ENCODE measurements at regions not wholly inside any gene's neighbourhood (a gene's known extent, or its start where the extent isn't known, plus 50 kb on each side); places are given as distances from the start of the nearest gene placed in this dataset.

DNA sequence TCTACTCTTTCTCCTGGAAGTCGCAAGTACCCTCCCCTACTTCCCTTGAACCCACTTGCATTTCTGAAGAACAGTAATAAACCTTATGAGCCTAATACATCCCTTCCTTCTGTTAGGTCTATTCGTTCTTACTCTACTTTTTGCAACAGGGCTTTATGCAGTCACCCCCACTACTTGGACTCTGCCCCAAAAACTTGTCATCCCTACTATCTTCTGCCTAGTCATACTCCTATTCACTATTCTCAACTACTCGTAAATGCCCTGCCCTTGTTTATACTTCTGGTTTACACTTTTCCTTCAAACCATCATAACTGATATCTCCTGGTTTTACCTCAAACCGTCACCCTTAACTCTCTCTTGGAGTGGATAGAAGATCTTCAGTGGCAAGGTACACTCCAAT lies 55.2 kb upstream of the SLIT2 start:
- Histone ChIP-seq H3K36me3 (ENCODE audit: insufficient read depth, low read length) (no peaks in the 10 kb centered on the region), H3K4me3 (ENCODE audit: low read length, poor library complexity, severe bottlenecking) (no peak overlapping the region), H3F3A (ENCODE audit: low read depth) (no peaks in the 10 kb centered on the region), H3K9me2 (replicated peaks; ENCODE audit: low read depth, low read length) (no peaks in the 10 kb centered on the region), H3K27me3 (ENCODE audit: insufficient read depth, low read length, poor library complexity, severe bottlenecking) (no peaks in the 10 kb centered on the region), H2AFZ (ENCODE audit: low read length) (no peak overlapping the region), H3K79me2 (ENCODE audit: insufficient read depth, low read length) (no peaks in the 10 kb centered on the region), H3K4me1 (ENCODE audit: insufficient read depth, low read length, poor library complexity, severe bottlenecking) (no peaks in the 10 kb centered on the region), H3K9me3 (ENCODE audit: insufficient read depth, low read depth, low read length) (no peaks in the 10 kb centered on the region), H4K20me1 (ENCODE audit: insufficient read depth, low read length, poor library complexity, severe bottlenecking) (no peaks in the 10 kb centered on the region), H3K9ac (ENCODE audit: low read depth, low read length, poor library complexity, severe bottlenecking) (no peak overlapping the region), H3K4me2 (ENCODE audit: low read depth, low read length, poor library complexity, severe bottlenecking) (no peak overlapping the region)
- TF ChIP-seq, protein P1, sequence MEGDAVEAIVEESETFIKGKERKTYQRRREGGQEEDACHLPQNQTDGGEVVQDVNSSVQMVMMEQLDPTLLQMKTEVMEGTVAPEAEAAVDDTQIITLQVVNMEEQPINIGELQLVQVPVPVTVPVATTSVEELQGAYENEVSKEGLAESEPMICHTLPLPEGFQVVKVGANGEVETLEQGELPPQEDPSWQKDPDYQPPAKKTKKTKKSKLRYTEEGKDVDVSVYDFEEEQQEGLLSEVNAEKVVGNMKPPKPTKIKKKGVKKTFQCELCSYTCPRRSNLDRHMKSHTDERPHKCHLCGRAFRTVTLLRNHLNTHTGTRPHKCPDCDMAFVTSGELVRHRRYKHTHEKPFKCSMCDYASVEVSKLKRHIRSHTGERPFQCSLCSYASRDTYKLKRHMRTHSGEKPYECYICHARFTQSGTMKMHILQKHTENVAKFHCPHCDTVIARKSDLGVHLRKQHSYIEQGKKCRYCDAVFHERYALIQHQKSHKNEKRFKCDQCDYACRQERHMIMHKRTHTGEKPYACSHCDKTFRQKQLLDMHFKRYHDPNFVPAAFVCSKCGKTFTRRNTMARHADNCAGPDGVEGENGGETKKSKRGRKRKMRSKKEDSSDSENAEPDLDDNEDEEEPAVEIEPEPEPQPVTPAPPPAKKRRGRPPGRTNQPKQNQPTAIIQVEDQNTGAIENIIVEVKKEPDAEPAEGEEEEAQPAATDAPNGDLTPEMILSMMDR (conservative IDR thresholded peaks at IDR 0.05; ENCODE audit: low read length), result no peak
- no peak for TF ChIP-seq EZH2phosphoT487 (IDR thresholded peaks at IDR 0.05; ENCODE audit: borderline replicate concordance)

DNA sequence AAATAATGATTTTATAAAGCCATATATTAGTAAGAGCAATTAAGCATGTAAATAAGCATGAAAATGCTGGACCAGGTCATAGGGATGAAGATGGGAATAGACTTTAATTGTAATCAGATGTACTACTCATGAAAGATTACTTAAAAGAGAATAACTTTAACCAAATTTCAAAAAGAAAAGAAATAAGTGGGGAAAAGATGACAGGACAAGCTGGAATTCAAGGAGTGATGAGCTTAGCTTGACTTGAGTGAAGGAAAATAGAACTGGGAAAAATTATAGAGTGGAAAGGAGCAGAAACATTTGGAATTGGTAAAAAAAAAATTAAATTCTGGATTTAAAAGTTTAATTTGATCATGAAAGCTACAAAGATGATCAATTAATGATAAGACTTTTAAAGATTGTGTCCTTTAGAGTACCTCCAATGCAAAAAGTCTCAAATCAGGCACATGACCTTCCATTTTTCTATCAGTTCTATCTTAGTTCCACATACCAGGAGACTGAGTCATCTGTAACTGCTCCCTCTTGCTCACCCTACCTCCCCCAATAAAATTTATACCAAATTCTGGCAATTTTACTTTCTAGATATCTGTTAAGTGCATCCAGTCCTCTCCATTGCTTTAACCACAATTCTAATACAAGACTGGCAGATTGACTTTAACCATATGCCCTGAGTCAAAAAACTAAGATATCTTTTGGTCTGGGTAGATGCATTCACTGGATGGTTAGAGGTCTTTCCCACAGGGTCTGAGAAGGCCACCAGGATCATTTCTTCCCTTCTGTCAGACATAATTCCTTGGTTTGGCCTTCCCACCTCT lies 56.4 kb upstream of the SLIT2 start:
- no peak overlapping the region for H3K9ac ChIP-seq (ENCODE audit: low read depth, low read length, poor library complexity, severe bottlenecking)
- H4K20me1 ChIP-seq (ENCODE audit: insufficient read depth, low read length, poor library complexity, severe bottlenecking), result no peaks in the 10 kb centered on the region
- H3K79me2 ChIP-seq (ENCODE audit: insufficient read depth, low read length), result no peaks in the 10 kb centered on the region
- H2AFZ ChIP-seq (ENCODE audit: low read length), result no peak overlapping the region
- H3K4me2 ChIP-seq (ENCODE audit: low read depth, low read length, poor library complexity, severe bottlenecking), result no peak overlapping the region
- no peaks in the 10 kb centered on the region for H3F3A ChIP-seq (ENCODE audit: low read depth)
- no peaks in the 10 kb centered on the region for H3K4me1 ChIP-seq (ENCODE audit: insufficient read depth, low read length, poor library complexity, severe bottlenecking)
- H3K4me3 ChIP-seq (ENCODE audit: low read length, poor library complexity, severe bottlenecking), result no peak overlapping the region
- TF ChIP-seq, protein P1 (conservative IDR thresholded peaks at IDR 0.05; ENCODE audit: low read length), result no peak
- TF ChIP-seq EZH2phosphoT487 (IDR thresholded peaks at IDR 0.05; ENCODE audit: borderline replicate concordance), result no peak
- no peaks in the 10 kb centered on the region for H3K9me3 ChIP-seq (ENCODE audit: insufficient read depth, low read depth, low read length)
- no peaks in the 10 kb centered on the region for H3K9me2 ChIP-seq (replicated peaks; ENCODE audit: low read depth, low read length)
- H3K27me3 ChIP-seq (ENCODE audit: insufficient read depth, low read length, poor library complexity, severe bottlenecking), result no peaks in the 10 kb centered on the region
- no peaks in the 10 kb centered on the region for H3K36me3 ChIP-seq (ENCODE audit: insufficient read depth, low read length)

DNA sequence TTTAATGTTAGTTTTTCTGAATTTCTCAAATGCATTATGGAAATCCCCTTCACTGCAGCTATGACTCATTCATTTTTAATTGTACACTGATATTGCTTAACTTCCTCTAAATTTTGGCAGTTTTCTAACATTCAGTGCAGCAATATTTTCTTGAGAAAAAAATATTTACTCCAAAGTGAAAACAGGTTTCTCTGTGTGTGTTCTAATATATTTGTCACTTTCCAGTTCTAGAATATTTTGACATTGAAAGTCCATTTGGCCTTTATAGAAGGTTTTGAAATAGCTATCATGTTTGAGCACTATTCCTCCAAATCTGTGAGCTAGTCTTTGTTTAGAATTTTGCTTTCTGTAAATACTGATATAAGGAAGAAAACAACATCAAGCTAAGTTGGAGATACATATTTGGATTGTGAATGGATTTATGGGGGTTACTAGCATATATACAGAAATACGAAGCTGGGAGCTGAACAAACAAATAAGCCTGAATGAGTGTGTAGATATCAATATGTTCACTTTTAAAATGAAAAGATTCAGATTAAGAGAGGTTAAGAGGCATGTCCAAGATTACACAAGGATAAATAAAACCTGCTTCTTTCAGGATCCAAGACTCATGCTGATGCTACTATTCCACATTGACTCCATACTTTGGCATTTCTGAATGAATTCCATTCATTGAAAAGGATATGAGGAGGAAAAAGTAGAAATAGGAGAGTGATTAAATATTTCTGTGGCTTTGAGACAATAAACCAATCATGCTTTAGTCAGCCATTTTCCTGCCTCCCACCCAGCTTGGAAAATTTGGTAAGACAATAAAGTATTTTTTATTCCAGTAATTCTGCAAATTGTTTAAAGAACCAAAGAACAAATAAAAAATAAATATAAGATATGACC lies 57.3 kb upstream of the SLIT2 start:
- Histone ChIP-seq H2AFZ (ENCODE audit: low read length) (no peak overlapping the region), H3K9me3 (ENCODE audit: insufficient read depth, low read depth, low read length) (no peaks in the 10 kb centered on the region), H3K36me3 (ENCODE audit: insufficient read depth, low read length) (no peaks in the 10 kb centered on the region), H3F3A (ENCODE audit: low read depth) (no peaks in the 10 kb centered on the region), H3K9ac (ENCODE audit: low read depth, low read length, poor library complexity, severe bottlenecking) (no peak overlapping the region), H3K9me2 (replicated peaks; ENCODE audit: low read depth, low read length) (no peaks in the 10 kb centered on the region), H3K79me2 (ENCODE audit: insufficient read depth, low read length) (no peaks in the 10 kb centered on the region), H4K20me1 (ENCODE audit: insufficient read depth, low read length, poor library complexity, severe bottlenecking) (no peaks in the 10 kb centered on the region), H3K4me3 (ENCODE audit: low read length, poor library complexity, severe bottlenecking) (no peak overlapping the region), H3K4me2 (ENCODE audit: low read depth, low read length, poor library complexity, severe bottlenecking) (no peak overlapping the region), H3K4me1 (ENCODE audit: insufficient read depth, low read length, poor library complexity, severe bottlenecking) (no peaks in the 10 kb centered on the region), H3K27me3 (ENCODE audit: insufficient read depth, low read length, poor library complexity, severe bottlenecking) (no peaks in the 10 kb centered on the region)
- no peak for TF ChIP-seq EZH2phosphoT487 (IDR thresholded peaks at IDR 0.05; ENCODE audit: borderline replicate concordance)
- TF ChIP-seq, protein P1 (conservative IDR thresholded peaks at IDR 0.05; ENCODE audit: low read length), result no peak

Measured in Loucy (cell line).